SK-N-SH (cell line): ENCODE measurements at regions not wholly inside any gene's neighbourhood (a gene's known extent, or its start where the extent isn't known, plus 50 kb on each side); places are given as distances from the start of the nearest gene placed in this dataset.

ENCODE experiments used
- EP300 ChIP-seq, 2 experiments: IDR thresholded peaks; 2 replicates each; pipeline versions ENCODE4 v1.4.0 to v1.6.1; 2012; ENCODE audit warnings: borderline replicate concordance in 1 of 2, low read depth in 1 of 2, low read length in 1 of 2
- EZH2phosphoT487 ChIP-seq: fragments of 200-600 bp; sonication (generic); IDR thresholded peaks from 2 replicates; pipeline ENCODE4 v1.6.1; 2017; ENCODE audit warnings: low read depth, mixed run types, mild to moderate bottlenecking, antibody characterized with exemption, moderate library complexity, borderline replicate concordance
- FOXM1 ChIP-seq: IDR thresholded peaks from 2 replicates; pipeline ENCODE4 v1.4.0; 2012; ENCODE audit warnings: low read depth, mild to moderate bottlenecking
- TAF1 ChIP-seq: IDR thresholded peaks from 2 replicates; pipeline ENCODE4 v1.6.1; 2012; ENCODE audit warnings: low read depth, mild to moderate bottlenecking, low read length, moderate library complexity, borderline replicate concordance
- TF ChIP-seq, protein P1 (sequence below): fragments of 200-600 bp; sonication (generic); IDR thresholded peaks from 2 replicates; pipeline ENCODE4 v1.6.1; 2017; ENCODE audit warnings: antibody characterized with exemption, mild to moderate bottlenecking, moderate library complexity

GRCh38 chr2:100205174-100205573 is 62.8 kb upstream of the AFF3 start:
- TF ChIP-seq, protein P1, sequence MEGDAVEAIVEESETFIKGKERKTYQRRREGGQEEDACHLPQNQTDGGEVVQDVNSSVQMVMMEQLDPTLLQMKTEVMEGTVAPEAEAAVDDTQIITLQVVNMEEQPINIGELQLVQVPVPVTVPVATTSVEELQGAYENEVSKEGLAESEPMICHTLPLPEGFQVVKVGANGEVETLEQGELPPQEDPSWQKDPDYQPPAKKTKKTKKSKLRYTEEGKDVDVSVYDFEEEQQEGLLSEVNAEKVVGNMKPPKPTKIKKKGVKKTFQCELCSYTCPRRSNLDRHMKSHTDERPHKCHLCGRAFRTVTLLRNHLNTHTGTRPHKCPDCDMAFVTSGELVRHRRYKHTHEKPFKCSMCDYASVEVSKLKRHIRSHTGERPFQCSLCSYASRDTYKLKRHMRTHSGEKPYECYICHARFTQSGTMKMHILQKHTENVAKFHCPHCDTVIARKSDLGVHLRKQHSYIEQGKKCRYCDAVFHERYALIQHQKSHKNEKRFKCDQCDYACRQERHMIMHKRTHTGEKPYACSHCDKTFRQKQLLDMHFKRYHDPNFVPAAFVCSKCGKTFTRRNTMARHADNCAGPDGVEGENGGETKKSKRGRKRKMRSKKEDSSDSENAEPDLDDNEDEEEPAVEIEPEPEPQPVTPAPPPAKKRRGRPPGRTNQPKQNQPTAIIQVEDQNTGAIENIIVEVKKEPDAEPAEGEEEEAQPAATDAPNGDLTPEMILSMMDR = no peak
- no peak for TF ChIP-seq EZH2phosphoT487
- TF ChIP-seq EP300 (IDR thresholded peaks at IDR 0.05; ENCODE audit: borderline replicate concordance in 1 of 2, low read depth in 1 of 2, low read length in 1 of 2) = no peak
- TF ChIP-seq FOXM1 = no peak
- no peak for TF ChIP-seq TAF1
